Fibroblast of skin of scalp (primary cell): ENCODE measurements at regions not wholly inside any gene's neighbourhood (a gene's known extent, or its start where the extent isn't known, plus 50 kb on each side); places are given as distances from the start of the nearest gene placed in this dataset.
A peak's percentile ranks its signal among the peaks of the same experiment; 100 is the strongest.

Experiments used
- DNase-seq: peaks from one replicate; pipeline ENCODE4 v3.0.0-alpha.2; 2013

DNA sequence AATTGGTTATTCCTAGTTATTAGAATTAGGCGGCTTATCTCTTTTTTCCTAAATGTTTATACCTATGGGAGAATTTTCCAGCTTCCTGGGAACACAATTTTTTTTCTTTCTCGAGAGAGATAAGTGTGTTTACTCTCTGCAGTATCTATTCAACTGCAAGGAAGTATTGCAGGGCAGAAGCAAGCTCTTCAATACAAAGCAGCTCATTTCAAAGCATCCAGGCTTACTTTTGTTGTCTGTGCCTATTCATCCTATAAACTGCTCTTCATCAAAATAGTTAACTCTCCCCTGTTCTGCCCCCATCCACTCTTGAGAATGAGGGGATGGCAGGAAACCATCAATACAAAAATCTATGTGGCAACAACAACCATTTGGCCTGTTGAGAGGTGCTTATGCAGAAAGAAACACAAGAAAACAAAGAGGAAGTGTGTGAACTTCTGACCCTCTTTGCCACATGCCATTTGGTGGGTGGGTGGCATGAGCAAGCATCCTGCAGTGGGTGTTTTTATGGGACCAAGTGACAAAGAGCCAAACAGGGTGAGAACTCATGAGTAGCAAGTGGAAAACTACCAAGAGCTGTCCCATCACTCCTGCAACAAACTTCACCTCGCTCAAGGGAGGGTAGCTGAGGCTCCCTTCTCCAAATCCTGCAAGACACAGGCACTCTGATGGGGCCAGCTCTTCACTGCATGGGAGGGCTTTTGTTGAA, 50.6 kb upstream of the MRPS6 start:
- no peak for DNase-seq

DNA sequence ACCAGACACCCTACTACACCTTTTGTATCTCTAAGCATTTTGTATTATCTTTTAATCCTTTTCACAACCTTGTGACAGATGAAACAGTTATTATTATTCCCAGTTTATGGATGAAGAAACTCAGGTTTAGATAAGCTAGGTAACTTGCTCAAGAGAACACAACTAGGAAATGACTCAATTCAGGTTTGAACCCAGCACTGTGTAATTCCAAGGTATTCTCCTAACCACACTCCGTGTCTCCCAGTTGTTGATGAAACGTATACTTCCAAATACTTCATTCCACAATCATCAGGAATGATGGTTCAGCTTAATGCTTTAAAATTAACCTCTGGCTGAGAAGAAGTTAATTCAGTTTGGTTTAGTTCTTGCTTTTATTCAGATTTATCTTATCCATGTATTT, 51.7 kb upstream of the MRPS6 start:
- no peak for DNase-seq

DNA sequence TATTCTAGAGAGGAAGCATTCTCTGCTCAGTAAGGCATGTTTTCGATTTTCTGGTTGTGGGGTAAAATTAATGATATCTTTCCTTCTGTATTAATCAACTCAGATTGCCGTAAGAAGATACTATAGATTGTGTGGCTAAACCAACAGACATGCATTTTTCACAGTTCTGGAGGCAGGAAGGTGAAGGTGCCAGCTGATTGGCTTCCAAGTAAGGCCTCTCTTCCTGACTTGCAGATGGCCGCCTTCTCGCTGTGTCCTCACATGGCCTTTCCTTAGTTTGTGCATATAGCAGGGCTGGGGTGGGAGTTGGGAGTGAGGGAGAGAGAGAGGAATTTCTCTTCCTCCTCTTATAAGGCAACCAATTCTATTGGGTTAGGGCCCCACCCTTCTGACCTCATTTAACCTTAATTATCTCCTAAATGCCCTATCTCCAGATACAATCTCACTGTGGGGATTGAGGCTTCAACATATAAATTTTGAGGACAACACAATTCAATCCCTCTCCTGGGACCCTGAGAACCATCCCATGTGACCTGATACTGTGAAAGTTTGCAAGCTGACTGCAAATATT, 52.3 kb upstream of the MRPS6 start:
- no peak for DNase-seq

DNA sequence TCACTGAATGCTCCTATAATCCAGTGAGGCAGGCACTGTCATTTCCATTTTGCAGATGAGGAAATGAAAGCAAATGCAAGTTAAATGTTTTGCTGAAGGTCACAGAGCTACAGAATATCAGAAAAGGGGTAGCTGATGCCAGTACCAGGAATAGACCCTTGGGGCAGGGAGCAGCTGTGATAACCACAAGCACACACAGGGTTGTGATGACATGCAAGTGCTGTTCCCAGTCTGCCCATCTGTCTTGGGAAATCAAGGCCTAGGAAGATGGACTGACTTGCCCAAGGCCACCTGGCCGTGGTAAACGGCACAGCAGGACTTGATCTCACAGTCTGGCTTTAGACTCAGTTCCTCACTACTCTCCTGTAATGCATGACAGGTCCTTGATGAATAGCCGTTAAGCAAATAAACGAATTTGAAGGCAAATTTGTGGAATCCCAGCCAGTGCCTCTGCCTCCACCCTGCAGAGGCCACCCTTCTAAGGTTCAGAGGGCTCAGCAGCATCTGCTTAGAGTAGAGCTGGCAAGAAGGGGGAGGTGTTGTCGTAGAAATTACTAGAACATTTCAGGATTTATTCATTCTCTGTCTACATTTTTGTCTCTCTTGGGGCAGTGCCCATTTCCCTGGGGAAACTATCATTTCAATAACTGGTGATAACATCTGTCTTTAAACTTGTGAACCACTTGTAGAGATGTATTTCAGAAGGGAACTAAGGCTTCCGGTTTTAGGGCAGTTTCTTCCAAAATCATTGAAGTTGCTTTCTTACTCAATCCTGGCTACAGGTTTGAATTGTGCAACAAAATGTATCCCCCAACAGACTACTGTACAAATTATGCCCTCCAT, 53.2 kb upstream of the MRPS6 start:
- no peak for DNase-seq

DNA sequence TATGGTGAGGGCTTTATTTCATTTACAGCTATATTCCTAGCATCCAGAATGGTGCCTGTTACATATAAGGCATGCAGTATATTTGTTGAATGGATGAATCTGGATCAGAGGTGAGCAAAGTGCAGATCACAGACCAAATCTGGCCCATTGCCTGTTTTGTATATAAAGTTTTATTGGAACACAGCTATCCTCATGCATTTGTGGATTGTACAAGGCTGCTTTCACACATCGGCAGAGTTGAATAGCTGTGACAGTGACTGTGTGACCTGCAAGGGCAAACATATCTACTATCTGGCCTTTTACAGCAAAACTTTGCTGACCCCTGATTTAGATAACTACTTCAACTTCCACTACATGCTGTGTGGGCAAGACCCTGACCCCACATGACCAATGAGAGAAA, 54.0 kb upstream of the MRPS6 start:
- DNase-seq = no peak

DNA sequence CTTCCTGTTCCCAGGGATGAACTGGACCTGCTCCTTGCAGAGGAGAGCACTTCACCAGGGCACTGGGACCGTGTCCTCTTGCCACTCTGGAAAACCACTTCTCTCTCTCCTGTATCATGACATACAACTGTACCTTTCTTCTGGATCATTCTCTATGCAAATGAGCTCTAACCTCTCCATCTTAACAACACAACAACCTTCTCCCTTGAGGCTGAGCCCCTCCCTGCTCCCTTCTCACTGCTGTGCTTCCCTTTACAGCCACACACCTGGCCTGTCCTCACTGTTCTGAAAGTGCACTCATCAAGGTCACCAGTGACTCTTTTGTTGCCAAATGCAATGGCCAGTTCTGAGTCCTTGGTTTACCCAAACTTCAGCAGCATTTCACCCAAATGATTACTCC, 54.5 kb upstream of the MRPS6 start:
- no peak for DNase-seq

DNA sequence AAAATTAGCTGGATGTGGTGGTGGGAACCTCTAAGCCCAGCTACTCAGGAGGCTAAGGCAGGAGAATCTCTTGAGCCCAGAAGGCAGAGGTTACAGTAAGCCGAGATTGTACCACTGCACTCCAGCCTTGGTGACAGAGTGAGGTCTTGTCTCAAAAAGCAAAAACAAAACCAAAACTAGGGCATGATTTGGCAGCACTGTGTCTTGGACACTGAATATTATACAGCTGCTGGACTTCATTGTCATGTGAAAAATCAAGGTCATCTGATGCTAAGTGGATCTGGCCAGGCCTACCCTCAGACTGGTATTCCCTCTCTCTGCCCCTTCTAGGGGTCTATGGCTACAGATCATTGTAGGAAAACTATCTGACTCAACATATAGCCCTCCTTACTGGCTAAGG, 55.2 kb upstream of the MRPS6 start:
- DNase-seq = no peak

DNA sequence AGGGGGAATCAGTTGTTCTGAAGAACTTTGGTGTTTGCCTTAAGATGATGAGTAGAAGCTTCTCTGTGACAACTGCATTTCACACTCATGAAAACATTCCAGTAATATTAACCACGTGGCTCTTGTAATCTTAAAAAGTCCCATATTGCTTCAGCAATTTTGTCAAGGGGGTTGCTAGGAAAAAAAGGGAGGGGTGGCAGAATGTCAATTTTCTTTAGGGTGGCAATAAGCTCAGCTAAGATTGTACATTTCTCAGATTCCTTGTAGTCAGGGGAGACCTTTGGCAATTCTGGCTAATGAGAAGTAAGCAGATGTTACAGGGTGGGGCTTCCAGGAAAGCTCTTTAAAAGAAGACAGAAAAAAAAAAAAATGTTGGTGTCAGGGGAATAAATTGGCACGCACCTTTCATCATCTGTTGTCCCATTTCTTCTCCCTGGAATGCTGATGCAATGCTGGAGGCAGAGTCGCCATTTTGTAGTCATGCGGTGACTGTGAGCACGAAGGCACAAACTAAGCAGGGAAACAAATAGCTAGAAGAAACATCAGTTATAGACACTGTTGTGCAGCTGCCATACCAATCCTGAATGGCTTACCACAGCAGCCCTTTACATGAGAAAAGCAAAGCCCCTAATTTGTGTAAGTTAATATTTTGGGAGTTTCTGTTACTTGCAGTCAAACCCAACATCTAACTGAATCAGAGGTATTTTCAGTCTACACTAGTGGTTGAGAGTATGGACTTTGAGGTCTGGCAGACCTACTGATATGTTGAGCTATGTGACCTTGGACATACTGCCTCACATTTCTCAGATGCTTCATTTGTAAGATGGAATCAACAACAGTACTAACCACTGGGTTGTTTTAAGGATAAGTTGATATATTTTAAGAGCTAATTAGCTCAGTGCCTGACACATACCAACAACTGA, 56.1 kb upstream of the MRPS6 start:
- peak; percentile 64 for DNase-seq

DNA sequence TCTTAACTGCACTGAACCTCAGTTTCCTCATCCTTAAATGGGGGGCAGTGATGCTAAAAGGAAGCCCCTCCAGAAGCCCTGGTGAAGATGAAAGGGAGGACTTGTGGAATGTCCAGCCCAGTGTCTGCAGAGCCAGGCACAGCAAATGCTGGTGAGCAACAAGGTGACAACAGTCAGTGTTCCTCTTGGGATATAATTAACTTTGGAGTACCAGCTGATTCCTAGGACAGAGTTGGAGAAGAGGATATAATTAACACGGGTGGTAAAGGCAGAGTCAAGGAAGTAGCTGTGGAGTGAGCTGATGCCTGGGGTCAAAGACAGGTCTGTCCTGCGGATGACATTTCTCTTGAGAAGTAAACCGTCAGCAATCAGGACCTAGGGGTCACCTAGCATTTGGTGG, 60.7 kb upstream of the MRPS6 start:
- DNase-seq = no peak

DNA sequence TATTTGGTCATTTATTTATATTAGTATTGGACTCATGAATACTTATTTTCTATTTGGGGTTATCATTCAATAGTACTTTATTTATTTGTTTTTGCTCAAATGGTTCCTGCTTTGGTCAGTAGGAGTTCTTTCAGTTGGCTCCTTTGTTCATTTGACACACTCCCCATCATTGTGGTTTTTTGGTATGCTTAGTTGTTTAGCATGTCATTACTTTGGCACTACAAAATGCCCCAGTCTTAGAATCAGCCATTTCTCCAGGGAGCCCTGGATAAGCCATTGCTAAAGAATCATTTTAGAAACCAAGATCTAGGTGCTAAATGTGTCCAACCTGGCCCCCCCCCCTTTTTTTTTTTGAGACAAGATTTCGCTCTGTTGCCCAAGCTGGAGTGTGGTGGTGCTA, 61.7 kb upstream of the MRPS6 start:
- peak; percentile 19 for DNase-seq

DNA sequence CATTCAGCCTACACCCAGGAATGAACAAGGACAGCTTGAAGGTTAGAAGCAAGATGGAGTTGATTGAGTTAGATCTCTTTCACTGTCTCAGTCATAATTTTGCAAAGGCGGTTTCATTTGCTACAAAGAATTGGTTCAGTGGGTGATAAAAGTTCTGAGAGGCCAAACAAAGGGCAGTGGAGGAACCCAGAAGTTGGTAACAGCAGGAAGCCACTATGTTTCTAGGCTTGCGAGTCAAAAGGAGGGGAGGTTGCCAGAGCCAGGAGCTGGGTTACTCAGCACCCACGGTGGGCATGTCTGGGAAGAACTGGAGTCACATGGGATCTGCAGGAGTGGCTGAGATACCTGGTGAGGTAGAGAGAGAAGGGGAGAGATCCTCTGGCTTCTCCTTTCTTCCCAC, 64.2 kb upstream of the MRPS6 start:
- no peak for DNase-seq

DNA sequence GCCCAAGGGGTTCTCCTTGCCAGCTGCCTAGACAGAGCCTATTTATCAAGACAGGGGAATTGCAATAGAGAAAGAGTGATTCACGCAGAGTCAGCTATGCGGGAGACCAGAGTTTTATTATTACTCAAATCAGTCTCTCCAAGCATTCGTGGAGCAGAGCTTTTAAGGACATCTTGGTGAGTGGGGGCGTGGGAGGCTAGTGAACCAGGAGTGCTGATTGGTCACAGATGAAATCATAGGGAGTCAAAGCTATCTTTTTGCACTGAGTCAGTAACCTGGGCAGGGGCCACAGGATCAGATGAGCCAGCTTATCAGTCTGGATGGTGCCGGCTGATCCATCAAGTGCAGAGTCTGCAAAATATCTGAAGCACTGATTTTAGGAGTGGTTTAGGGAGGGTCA, 64.8 kb upstream of the MRPS6 start:
- DNase-seq = no peak

DNA sequence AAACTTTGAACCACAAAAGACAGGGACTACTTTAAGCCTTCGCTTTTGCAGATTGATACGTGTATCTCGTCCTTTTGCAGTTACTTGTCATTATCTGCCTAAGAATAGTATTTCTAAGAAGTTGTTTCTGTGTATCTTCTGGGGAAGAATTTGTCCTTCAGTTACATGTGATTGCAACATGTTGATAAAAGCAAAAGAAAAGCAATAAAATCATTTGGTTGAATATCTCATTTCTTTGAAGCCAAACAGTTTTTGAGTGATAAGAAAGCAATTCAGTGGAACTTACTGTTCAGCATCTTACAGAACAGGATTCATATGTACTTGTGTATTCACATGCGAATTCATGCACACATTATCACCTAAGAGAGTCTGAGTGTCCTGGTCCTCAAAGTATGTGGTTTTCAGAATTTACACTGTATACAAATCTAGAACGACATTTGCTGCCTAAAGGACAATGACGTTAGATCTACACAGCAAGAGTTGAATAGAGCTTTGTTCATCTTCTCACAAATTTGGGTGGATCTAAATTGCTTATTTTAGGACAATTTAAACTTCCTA, 66.7 kb upstream of the MRPS6 start:
- DNase-seq = no peak

DNA sequence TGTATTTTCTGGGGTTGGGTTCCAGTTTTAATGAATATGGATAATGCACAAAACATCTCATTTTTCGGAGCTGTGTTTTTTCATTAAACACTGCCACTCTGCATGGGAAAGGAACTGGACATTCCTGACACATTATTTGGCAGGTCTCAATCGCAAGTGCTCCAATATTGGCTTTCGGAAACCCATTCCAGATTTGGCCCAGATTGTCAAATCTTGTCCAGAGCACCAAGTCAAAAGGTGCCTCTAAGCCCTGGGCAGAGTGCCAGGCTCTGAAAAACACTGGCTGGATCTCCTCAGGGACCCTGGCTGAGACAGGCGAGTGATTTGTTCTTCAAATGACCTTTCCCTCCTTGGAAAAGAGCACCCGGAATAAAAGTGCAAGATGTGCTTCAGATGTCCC, 68.4 kb upstream of the MRPS6 start:
- DNase-seq = no peak

DNA sequence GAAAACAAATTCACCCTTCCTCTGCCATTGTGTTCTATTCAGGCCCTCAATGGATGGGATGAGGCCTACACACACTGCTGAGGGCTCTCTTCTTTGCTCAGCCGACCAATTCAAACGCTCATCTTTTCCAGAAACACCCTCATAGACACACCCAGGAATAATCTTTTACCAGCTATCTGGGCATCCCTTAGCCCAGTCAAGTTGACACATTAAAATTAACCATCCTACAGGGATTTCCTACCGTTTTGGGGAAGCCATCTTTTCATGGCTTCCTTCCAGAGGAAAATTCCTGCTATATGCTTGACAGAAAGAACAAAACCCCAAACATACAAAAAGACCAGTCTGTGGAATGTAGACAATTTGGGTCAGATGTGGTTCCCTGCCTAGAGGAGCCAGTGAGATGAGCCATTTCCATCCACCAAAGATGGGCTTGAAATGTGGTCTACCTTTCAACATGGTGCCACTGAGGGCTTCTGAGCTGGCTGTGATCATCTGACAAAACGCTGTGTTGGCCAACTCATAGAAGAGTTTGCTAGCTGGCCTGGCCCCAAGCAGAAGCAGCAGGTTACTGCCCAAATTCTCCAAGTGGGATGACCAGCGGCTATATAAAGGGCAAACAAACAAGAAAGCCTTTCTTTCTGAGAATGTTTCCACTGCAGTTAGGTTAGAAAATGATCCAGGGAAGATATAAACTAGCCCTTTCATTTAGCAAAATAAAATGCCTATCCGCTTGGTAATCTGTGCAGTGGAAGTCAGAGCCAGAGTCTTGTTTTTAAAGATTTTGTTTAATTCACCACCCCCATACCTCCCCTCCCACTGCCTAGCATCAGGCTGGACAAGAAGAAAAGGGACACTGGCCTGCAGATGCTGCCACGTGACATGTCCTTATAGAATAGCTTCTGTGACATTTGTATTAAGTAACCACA, 69.1 kb upstream of the MRPS6 start:
- DNase-seq = peak; percentile 20

DNA sequence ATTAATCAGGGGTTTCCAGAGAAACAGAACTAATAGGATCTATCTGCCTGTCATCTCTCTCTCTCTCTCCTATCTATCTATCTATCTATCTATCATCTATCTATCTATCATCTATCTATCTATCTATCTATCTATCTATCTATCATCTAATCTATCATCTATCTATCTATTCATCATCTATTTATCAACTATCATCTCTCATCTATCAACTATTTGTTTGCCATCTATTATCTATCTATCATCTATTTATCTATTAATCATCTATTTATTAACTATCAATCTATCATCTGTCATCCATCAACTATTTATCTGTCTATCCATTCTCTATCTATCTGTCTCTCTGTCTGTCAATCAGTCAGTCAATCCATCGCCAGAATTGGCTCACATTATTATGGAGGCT, 70.0 kb upstream of the MRPS6 start:
- DNase-seq = no peak

DNA sequence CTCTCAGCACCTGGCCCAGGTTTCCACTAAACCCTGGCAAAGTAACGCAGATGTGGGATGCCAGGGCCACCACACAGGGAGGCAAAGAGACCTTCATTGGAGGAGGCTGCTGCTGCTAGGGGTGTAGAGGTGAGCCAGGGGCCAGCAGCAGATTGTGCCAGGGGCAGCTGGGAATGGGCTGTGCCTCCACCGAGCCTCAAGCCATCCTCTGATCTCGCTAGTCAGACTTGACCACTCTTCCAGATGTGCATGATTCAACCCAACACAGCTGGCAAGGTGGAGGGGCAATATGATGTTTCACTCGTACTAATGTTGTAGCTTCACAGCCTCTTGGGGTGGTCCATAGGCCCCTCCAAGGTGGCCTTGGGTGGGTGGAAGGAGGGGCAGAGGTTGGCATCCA, 73.0 kb upstream of the MRPS6 start:
- no peak for DNase-seq

DNA sequence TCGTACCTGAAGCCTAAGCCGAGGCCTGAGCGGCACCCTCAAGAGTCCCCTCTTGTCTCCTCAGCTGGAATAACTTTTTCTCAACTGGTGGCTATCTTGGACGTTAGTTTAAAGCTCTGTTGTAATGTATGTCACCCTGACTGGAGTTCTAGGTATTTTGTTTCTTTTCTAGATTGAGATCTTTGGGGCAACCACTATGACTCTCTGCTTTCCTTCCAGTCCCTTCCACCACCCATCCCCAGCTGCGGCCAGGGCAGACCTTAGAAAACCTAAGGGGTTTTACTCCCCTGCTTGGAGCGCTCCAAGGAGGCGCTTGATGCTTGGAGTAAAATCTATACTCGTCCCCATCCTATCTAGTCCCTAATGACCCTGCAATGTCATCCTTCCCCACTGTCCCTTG, 74.6 kb upstream of the MRPS6 start:
- no peak for DNase-seq

DNA sequence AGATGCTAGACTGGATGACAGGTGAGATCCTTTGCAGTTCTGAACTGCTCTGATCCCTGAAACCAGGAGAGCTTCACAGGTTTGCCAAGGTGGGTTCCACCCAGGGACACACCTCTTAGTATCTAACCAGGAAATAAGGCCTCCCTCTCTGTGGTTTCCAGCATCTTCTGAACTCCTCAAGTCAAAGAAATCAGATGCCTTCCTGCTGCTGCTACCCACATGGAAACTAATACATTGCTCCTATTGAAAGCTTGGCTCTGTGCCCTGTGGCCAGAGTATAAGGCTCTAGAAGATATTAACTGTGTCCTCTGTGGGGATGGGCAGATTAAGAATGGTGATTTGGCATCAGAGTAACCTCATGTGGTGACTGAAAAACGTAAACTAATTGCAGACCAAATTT, 75.0 kb upstream of the MRPS6 start:
- no peak for DNase-seq

DNA sequence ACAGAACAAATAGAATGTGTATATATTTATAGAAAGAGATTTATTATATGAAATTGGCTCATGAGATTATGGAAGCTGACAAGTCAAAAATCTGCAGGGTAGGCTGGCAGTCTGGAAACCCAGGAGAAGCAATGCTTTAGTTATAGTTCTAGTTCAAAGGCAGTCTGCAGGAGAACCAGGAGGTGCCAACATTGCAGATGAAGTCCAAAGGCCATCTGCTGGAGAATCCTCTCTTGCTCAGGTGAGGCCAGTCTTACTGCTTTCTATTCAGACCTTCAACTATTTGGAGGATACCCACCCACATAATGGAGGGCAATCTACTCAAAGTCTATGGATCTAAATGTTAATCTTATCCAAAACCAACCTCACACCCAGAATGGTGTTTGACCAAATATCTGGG, 75.9 kb upstream of the MRPS6 start:
- DNase-seq = no peak

DNA sequence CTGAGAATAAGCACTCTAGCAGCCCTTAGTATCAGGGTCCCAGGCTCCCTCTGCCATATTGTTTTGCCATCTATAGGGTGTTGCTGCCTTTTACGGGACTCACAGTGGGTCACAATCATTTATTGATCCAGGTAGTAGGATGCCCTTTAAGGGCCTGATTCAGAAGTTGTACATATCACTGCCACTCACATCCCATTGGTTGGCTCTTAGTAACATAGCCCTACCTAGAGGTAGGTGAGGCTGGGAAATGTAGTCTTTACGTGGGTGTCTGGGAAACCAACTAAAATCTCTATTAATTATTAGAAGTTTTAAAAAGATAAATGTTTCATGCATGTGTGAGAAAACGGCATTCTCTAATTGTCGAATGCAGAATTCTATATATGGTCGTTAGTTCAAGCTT, 78.8 kb upstream of the ATP5PO start:
- DNase-seq = no peak
